Transverse colon (tissue), 4 donors: ENCODE measurements at regions not wholly inside any gene's neighbourhood (a gene's known extent, or its start where the extent isn't known, plus 50 kb on each side); places are given as distances from the start of the nearest gene placed in this dataset.
"Not testable (repeated sequence)": the region's sequence is repeated elsewhere in the genome, so short reads cannot be mapped to it uniquely, and the experiment has no call there.

Experiments used
- DNase-seq: peaks from one replicate; pipeline ENCODE4 v3.0.0-alpha.2; 2019
- H3K27ac ChIP-seq, 4 donors: fragments of 200-600 bp; sonication (generic); 2 replicates each; pipeline ENCODE4 v1.5.1; 2016 to 2018; ENCODE audit warnings: inconsistent platforms in 4 of 4
- H3K27me3 ChIP-seq: fragments of 200-600 bp; sonication (generic); 2 replicates; pipeline ENCODE4 v1.5.1; 2017; ENCODE audit warnings: inconsistent platforms
- H3K36me3 ChIP-seq, 4 donors: fragments of 200-600 bp; sonication (generic); 2 replicates each; pipeline ENCODE4 v1.5.1; 2017 to 2019; ENCODE audit warnings: inconsistent platforms in 4 of 4
- H3K4me1 ChIP-seq, 4 donors: fragments of 200-600 bp; sonication (generic); 2 replicates each; pipeline ENCODE4 v1.5.1; 2017 to 2020; ENCODE audit warnings: inconsistent platforms in 4 of 4
- H3K4me3 ChIP-seq, 4 donors: fragments of 200-600 bp; sonication (generic); 1 replicate in 1 of 4; 2 replicates in 3 of 4; pipeline versions ENCODE4 v1.5.1 to v1.6.1; 2017 to 2019; ENCODE audit warnings: inconsistent platforms in 4 of 4
- H3K9me3 ChIP-seq, 2 donors: fragments of 200-600 bp; sonication (generic); 2 replicates each; pipeline ENCODE4 v1.5.1; 2017 to 2019; ENCODE audit warnings: inconsistent platforms in 2 of 2
- CTCF ChIP-seq, 5 experiments: fragments of 200-600 bp in 3 of 5; fragments of 450-650 bp in 2 of 5; sonication (generic) in 3 of 5; IDR thresholded peaks; 1 replicate in 2 of 5; 2 replicates in 3 of 5; pipeline ENCODE4 v1.5.1; 2016 to 2017; ENCODE audit warnings: antibody characterized with exemption in 5 of 5, inconsistent platforms in 3 of 5, mild to moderate bottlenecking in 2 of 5, moderate library complexity in 1 of 5
- EP300 ChIP-seq: sonication (generic); formaldehyde crosslinking; IDR thresholded peaks from one replicate; pipeline ENCODE4 v1.6.1; 2017; ENCODE audit warnings: antibody characterized with exemption, low read depth
- POLR2A ChIP-seq: fragments of 450-650 bp; IDR thresholded peaks from one replicate; pipeline ENCODE4 v1.6.1; 2016; ENCODE audit warnings: antibody characterized with exemption, mild to moderate bottlenecking, moderate library complexity
- POLR2AphosphoS5 ChIP-seq, 3 donors: sonication (generic); formaldehyde crosslinking; IDR thresholded peaks; one replicate each; pipeline ENCODE4 v1.6.1; 2016; ENCODE audit warnings: antibody characterized with exemption in 3 of 3
- WGBS, 2 donors: methylation state at CpG; one replicate each; pipeline ENCODE4 v1.1.5; 2018; ENCODE audit warnings: low coverage in 1 of 2; 5-methylcytosine and 5-hydroxymethylcytosine counted together
- in situ Hi-C, 4 donors: fragments of 200-750 bp; cut with MboI; loops; one replicate each; pipeline versions ENCODE4 v1.15.0 to v1.15.1; 2017; ENCODE audit warnings: low sequenced_read_pairs in 3 of 4, low pct_ligation_motif_present in 1 of 4, low pct_unique_long_range_greater_than_20kb in 1 of 4
- intact Hi-C: fragments of 100-400 bp; cut with DNase I; formaldehyde crosslinking; loops from one replicate; pipeline ENCODE4 v1.15.1; 2023; ENCODE audit warnings: low total_unique reads

GRCh38 chr6:20271818-20272217, 59.5 kb upstream of the MBOAT1 start:
- in situ Hi-C loops (no loop called here), intact Hi-C loops (no loop called here)
- no peak for DNase-seq
- H3K9me3 ChIP-seq = no peaks in the 10 kb centered on the region
- no peaks in the 10 kb centered on the region for H3K36me3 ChIP-seq
- H3K4me1 ChIP-seq = peaks cover 0 to 3% (median 0%) of the 10 kb centered on the region in 4 donors
- WGBS, 2 donors = 68 to 90% methylated on average over 3 of the region's 3 CpGs
- TF ChIP-seq POLR2AphosphoS5 (IDR thresholded peaks at IDR 0.05) (no peak), CTCF (IDR thresholded peaks at IDR 0.05) (no peak), POLR2A (no peak), EP300 (no peak)
- no peak overlapping the region for H3K27ac ChIP-seq
- H3K27me3 ChIP-seq = no peaks in the 10 kb centered on the region
- no peak overlapping the region for H3K4me3 ChIP-seq

GRCh38 chr6:20274137-20274536, 61.9 kb upstream of the MBOAT1 start:
- peaks cover 0 to 3% (median 0%) of the 10 kb centered on the region in 4 donors for H3K4me1 ChIP-seq
- 88% methylated on average over 4 of the region's 4 CpGs for WGBS, 2 donors
- H3K27ac ChIP-seq = no peak overlapping the region
- in situ Hi-C loops (no loop called here), intact Hi-C loops (no loop called here)
- H3K27me3 ChIP-seq = no peaks in the 10 kb centered on the region
- H3K36me3 ChIP-seq = no peaks in the 10 kb centered on the region
- DNase-seq = no peak
- H3K4me3 ChIP-seq = no peak overlapping the region
- H3K9me3 ChIP-seq = no peaks in the 10 kb centered on the region
- no peak for TF ChIP-seq CTCF (IDR thresholded peaks at IDR 0.05)
- TF ChIP-seq POLR2A = no peak
- no peak for TF ChIP-seq POLR2AphosphoS5 (IDR thresholded peaks at IDR 0.05)
- TF ChIP-seq EP300 = no peak

- not testable (repeated sequence) for H3K36me3 ChIP-seq
Measured at GRCh38 chr6:20275837-20276236, 63.6 kb upstream of the MBOAT1 start.

GRCh38 chr6:20277724-20278123, 65.5 kb upstream of the MBOAT1 start:
- H3K9me3 ChIP-seq, H3K36me3 ChIP-seq, intact Hi-C loops, H3K4me3 ChIP-seq, DNase-seq, H3K27me3 ChIP-seq, H3K4me1 ChIP-seq, H3K27ac ChIP-seq, in situ Hi-C loops: not testable (repeated sequence)
- 89 to 100% methylated on average over 1 to 6 of the region's 6 CpGs for WGBS, 2 donors

More at GRCh38 chr6:20275837-20276236, 63.6 kb upstream of the MBOAT1 start:
- H3K4me1 ChIP-seq, intact Hi-C loops, in situ Hi-C loops, H3K9me3 ChIP-seq, H3K4me3 ChIP-seq, H3K27me3 ChIP-seq, H3K27ac ChIP-seq, DNase-seq: not testable (repeated sequence)
- WGBS, 2 donors = 96 to 100% methylated on average over 2 of the region's 2 CpGs

- DNase-seq = no peak
- H3K27ac ChIP-seq = no peak overlapping the region
- no peak overlapping the region for H3K4me3 ChIP-seq
- H3K4me1 ChIP-seq = no peaks in the 10 kb centered on the region
- H3K36me3 ChIP-seq = no peaks in the 10 kb centered on the region
- no peaks in the 10 kb centered on the region for H3K27me3 ChIP-seq
- H3K9me3 ChIP-seq = no peaks in the 10 kb centered on the region
- 62 to 65% methylated on average over 4 of the region's 4 CpGs for WGBS, 2 donors
- TF ChIP-seq POLR2A (no peak), CTCF (IDR thresholded peaks at IDR 0.05) (no peak), EP300 (no peak), POLR2AphosphoS5 (IDR thresholded peaks at IDR 0.05) (no peak)
- intact Hi-C loops (no loop called here), in situ Hi-C loops (no loop called here)
Measured at GRCh38 chr6:20279051-20279450, 66.8 kb upstream of the MBOAT1 start.
